Kidney capillary endothelial cell (primary cell): ENCODE measurements at regions not wholly inside any gene's neighbourhood (a gene's known extent, or its start where the extent isn't known, plus 50 kb on each side); places are given as distances from the start of the nearest gene placed in this dataset.

Experiments used
- DNase-seq: peaks from one replicate; pipeline ENCODE4 v3.0.0-alpha.2; 2018; ENCODE audit warnings: low spot score

GRCh38 chr21:16642353-16642752 lies 870.5 kb upstream of the CXADR start:
- DNase-seq: no peak

DNA sequence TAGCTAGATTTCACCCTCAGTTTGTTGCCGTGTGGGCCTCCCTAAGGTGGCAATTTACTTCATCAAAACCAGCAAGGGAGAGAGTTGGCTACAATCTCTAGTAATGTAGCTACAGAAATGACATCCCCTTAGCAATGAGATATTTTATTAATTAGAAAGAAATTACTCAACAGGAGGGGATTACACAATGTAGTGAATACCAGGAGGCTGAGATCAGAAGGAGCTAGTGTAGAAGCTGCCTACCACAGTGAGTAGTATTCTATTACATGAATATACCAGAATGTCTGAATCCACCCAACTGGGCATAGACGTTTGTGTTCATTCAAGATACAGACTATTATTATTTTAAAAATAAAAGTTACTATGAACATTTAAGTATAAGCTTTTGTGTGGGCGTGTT lies 868.2 kb upstream of the CXADR start:
- no peak for DNase-seq

GRCh38 chr21:16650714-16651366 lies 862.0 kb upstream of the CXADR start:
- no peak for DNase-seq

GRCh38 chr21:16651956-16652355 lies 860.9 kb upstream of the CXADR start:
- DNase-seq: no peak

DNA sequence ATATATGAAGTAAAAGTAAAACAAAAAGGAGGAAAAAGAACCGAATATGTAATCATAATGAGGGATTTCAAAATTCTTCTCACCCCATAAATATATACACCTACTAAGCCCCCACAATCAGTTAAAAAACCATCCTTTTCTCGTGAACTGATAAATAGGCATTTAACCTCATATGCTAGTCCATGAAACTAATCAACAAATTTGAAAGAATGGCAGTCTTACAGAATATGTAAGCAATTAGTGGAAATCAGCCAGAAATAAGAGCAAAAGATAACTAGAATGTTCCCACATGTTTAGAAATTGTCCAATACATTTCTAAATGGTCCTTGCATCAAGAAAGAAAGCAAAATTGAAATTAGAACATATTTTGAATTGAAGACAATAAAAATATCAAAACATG lies 849.4 kb upstream of the CXADR start:
- DNase-seq: no peak

GRCh38 chr21:16667395-16667794 lies 845.4 kb upstream of the CXADR start:
- no peak for DNase-seq

GRCh38 chr21:16674949-16675348 lies 837.9 kb upstream of the CXADR start:
- DNase-seq: no peak

DNA sequence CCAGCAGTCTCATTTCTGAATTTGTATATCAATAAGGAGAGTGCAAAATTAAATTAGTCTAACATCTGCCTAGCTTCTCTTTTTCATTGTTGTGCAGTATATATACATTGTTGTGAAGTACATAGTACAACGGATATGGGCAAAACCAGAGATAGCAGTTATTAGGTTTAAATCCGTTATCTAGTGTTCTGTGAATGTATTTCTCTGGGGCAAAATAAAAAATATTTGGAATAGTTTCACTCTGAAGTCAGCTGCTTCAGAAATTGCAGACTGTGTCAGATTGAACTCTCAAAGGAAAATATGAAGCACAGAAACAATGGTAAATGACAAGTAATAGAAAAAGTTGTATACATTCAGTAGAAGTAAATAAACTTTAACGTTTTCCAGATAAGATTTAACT lies 836.5 kb upstream of the CXADR start:
- DNase-seq: no peak

- DNase-seq: no peak
Observed at GRCh38 chr21:16678429-16679160, 834.2 kb upstream of the CXADR start.

DNA sequence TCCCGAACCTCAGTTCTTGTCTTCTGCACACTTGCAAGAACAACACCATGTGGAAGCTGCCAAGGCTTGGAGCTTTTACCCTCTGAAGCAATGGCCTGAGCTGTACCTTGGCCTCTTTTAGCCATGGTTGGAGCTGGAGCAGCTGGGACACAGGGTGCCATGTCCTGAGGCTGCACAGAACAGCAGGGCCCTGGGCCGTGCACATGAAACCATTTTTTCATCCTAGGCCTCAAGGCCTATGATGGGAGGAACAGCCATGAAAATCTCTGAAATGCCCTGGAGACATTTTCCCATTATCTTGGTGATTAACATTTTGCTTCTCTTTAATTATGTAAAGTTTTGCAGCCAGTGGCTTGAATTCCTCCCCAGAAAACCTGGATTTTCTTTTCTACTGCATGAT lies 817.8 kb upstream of the CXADR start:
- no peak for DNase-seq

GRCh38 chr21:16707274-16707673 lies 805.6 kb upstream of the CXADR start:
- DNase-seq: no peak

DNA sequence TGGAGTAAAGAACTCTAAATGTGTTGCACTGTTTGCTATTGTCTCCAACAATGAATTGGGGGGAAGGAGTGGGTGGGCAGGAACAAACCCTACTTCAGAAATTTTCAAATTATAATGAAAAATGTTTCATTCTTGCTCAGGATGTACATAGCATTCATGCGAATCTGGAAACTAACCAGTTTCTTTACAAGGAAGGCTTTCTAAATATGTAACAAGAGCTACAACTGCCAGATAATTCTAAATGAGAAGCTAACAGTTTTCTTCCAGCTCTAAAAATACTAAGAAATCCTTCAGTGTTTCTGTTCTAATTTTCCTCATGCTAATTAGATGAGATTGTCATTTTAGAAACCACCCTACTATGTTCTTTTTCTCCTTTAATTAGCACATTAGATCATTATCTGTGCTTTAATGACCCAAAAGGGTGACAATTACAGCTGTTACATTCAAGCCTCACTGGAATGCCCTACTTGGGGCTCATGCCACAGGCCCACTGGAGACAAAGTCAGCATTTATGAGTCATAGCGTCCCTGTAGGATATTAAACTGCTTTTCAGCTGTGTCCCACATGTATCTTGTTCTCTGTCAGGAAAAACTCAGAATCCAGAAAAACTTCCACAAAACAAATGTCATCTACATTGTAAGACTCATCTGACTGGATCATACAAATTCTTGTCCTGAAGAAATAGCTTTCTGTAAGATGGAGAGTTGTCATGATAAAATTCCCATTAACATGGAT lies 804.6 kb upstream of the CXADR start:
- no peak for DNase-seq

- no peak for DNase-seq
Observed at GRCh38 chr21:16709866-16710550, 802.8 kb upstream of the CXADR start.

DNA sequence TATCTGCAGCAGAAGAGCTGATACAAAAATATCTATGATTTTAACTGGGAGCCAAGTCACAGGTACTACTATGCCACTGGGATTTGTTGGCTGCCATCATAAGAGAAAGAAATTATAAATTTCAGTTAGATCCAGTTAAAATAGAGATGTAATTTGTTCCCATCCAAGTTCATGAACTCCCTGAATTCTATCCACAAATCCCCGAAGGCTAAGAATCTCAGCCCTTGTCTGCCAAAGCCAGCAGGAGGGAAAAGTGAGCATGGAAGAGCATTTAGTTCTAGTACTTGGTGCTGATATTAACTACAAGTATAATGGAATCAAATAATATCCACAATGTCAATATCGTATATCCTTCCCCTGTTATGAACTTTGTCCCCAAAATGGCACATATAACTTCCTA lies 801.1 kb upstream of the CXADR start:
- no peak for DNase-seq

GRCh38 chr21:16713331-16714117 lies 799.3 kb upstream of the CXADR start:
- DNase-seq: no peak

GRCh38 chr21:16740511-16740910 lies 772.3 kb upstream of the CXADR start:
- DNase-seq: no peak

- no peak for DNase-seq
Observed at GRCh38 chr21:16741141-16741665, 771.6 kb upstream of the CXADR start.

- no peak for DNase-seq
Observed at GRCh38 chr21:16742131-16742641, 770.7 kb upstream of the CXADR start.

GRCh38 chr21:16742741-16743140 lies 770.1 kb upstream of the CXADR start:
- DNase-seq: no peak

- DNase-seq: no peak
Observed at GRCh38 chr21:16743317-16743716, 769.5 kb upstream of the CXADR start.

DNA sequence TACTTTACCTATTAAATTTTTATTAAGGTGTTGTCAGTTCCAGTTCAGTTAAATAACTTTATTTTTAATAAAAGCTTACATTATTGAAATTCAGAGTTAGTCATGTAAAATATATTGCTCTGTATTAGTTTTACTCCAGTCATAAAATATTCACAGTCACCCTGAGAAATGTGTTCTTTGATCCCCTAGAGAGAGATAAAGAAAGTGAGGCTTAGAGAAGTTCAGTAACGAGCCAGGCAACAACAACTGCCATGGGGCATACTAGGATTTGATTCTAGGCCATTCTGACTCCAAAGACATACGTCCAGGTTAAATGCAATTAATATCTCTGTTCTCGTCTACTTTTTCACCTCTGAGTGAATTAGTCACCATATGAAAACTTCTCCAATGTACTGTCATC lies 761.9 kb upstream of the CXADR start:
- no peak for DNase-seq
